OCI-LY7 (cell line): ENCODE measurements at regions not wholly inside any gene's neighbourhood (a gene's known extent, or its start where the extent isn't known, plus 50 kb on each side); places are given as distances from the start of the nearest gene placed in this dataset.

ENCODE experiments used
- EZH2phosphoT487 ChIP-seq: fragments of 200-600 bp; sonication (generic); IDR thresholded peaks from 2 replicates; pipeline ENCODE4 v1.6.1; 2018; ENCODE audit warnings: low read depth, borderline replicate concordance, mild to moderate bottlenecking, mixed run types, antibody characterized with exemption, low read length, moderate library complexity, mixed read lengths
- TF ChIP-seq, protein P1 (sequence below): fragments of 200-600 bp; sonication (generic); conservative IDR thresholded peaks from 2 replicates; pipeline ENCODE4 v1.5.1; 2014; ENCODE audit warnings: mild to moderate bottlenecking, antibody characterized with exemption, low read length, moderate library complexity, mixed read lengths

DNA sequence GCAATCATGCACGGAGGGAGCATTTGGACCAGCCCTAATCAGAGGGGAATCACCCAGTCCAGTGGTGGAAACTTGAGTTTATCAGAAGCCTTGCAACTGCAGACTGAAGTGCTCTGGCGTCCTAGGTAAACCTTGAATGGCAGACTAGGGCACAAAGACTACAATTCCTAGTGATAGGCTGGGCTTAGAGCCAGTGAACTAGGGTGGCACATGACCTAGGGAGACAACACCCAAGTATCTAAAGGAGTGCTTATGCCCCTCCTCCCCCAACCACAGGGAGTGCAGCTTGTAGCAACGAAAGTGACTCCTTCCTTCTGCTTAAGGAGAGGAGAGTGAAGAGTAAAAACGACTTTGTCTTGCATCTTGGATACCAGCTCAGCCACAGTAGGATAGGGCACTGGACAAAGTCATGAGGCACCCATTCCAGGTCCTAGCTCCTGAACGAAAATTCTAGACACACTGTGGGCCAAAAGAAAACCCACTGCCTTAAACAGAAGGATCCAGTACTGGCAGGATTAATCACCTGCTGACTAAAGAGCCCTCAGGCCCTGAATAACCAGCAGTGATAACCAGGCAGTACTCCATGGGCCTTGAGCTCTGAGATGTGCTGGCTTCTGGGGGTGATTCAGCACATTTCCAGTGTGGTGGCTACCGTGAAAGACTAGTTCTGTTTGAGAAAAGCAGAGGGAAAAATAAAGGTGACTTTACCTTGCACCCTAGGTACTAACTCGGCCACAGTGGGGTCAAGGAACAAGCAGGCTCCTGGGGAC lies 58.7 kb upstream of the STARD8 start:
- TF ChIP-seq, protein P1, sequence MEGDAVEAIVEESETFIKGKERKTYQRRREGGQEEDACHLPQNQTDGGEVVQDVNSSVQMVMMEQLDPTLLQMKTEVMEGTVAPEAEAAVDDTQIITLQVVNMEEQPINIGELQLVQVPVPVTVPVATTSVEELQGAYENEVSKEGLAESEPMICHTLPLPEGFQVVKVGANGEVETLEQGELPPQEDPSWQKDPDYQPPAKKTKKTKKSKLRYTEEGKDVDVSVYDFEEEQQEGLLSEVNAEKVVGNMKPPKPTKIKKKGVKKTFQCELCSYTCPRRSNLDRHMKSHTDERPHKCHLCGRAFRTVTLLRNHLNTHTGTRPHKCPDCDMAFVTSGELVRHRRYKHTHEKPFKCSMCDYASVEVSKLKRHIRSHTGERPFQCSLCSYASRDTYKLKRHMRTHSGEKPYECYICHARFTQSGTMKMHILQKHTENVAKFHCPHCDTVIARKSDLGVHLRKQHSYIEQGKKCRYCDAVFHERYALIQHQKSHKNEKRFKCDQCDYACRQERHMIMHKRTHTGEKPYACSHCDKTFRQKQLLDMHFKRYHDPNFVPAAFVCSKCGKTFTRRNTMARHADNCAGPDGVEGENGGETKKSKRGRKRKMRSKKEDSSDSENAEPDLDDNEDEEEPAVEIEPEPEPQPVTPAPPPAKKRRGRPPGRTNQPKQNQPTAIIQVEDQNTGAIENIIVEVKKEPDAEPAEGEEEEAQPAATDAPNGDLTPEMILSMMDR = no peak
- TF ChIP-seq EZH2phosphoT487 = no peak
